ENCODE measurements at regions not wholly inside any gene's neighbourhood (a gene's known extent, or its start where the extent isn't known, plus 50 kb on each side); places are given as distances from the start of the nearest gene placed in this dataset.
"Not testable (repeated sequence)": the region's sequence is repeated elsewhere in the genome, so short reads cannot be mapped to it uniquely, and the experiment has no call there.

GRCh38 chr14:34180434-34180833 lies 229.6 kb upstream of the EGLN3 start:
- DNase-seq, result no peak

- DNase-seq, result no peak
These were observed 228.9 kb upstream of the EGLN3 start for GRCh38 chr14:34179727-34180126.

- no peak for DNase-seq
These were observed 226.6 kb upstream of the EGLN3 start for GRCh38 chr14:34177466-34177865.

GRCh38 chr14:34175574-34175973 lies 224.7 kb upstream of the EGLN3 start:
- DNase-seq, result no peak

GRCh38 chr14:34174973-34175372 lies 224.1 kb upstream of the EGLN3 start:
- no peak for DNase-seq

- DNase-seq, result no peak
These were observed 223.0 kb upstream of the EGLN3 start for GRCh38 chr14:34173916-34174315.

GRCh38 chr14:34172550-34173368 lies 221.9 kb upstream of the EGLN3 start:
- DNase-seq, result peak in 1 of 56 donors; percentile 10

- no peak for DNase-seq
These were observed 221.2 kb upstream of the EGLN3 start for GRCh38 chr14:34172173-34172451.

GRCh38 chr14:34171431-34172172 lies 220.7 kb upstream of the EGLN3 start:
- DNase-seq, result no peak

- no peak for DNase-seq
These were observed 220.0 kb upstream of the EGLN3 start for GRCh38 chr14:34170882-34171281.

GRCh38 chr14:34169561-34169960 lies 218.7 kb upstream of the EGLN3 start:
- DNase-seq, result no peak

- no peak for DNase-seq
These were observed 217.8 kb upstream of the EGLN3 start for GRCh38 chr14:34168656-34169055.

GRCh38 chr14:34165847-34166350 lies 215.0 kb upstream of the EGLN3 start:
- no peak for DNase-seq

- no peak for DNase-seq
These were observed 213.4 kb upstream of the EGLN3 start for GRCh38 chr14:34164162-34164864.

- no peak for DNase-seq
These were observed 210.6 kb upstream of the EGLN3 start for GRCh38 chr14:34161351-34162082.

GRCh38 chr14:34160619-34161018 lies 209.7 kb upstream of the EGLN3 start:
- no peak for DNase-seq

- DNase-seq, result no peak
These were observed 206.8 kb upstream of the EGLN3 start for GRCh38 chr14:34157651-34158050.

- DNase-seq, result no peak
These were observed 196.6 kb upstream of the EGLN3 start for GRCh38 chr14:34147461-34147860.

- not testable (repeated sequence) for DNase-seq
These were observed 189.3 kb upstream of the EGLN3 start for GRCh38 chr14:34140127-34140526.

- DNase-seq, result peak in 3 of 56 donors; percentile 4 to 12 (median 8)
These were observed 188.6 kb upstream of the EGLN3 start for GRCh38 chr14:34139160-34140121.
